Activated T-cell treated with anti-CD3 and anti-CD28 coated beads for 48 hours (primary cell): ENCODE measurements at regions not wholly inside any gene's neighbourhood (a gene's known extent, or its start where the extent isn't known, plus 50 kb on each side); places are given as distances from the start of the nearest gene placed in this dataset.

Experiments
- DNase-seq: peaks from one replicate; pipeline ENCODE4 v3.0.0-alpha.2; 2020; ENCODE audit warnings: low read depth

GRCh38 chr13:58051807-58052375 is 420.3 kb downstream of the PCDH17 start:
- DNase-seq: no peak

GRCh38 chr13:58056426-58056825 is 424.9 kb downstream of the PCDH17 start:
- no peak for DNase-seq

- DNase-seq: no peak
Observed at GRCh38 chr13:58059624-58060023, 428.1 kb downstream of the PCDH17 start.

- DNase-seq: no peak
Observed at GRCh38 chr13:58080806-58081205, 449.3 kb downstream of the PCDH17 start.

- no peak for DNase-seq
Observed at GRCh38 chr13:58081301-58081820, 449.8 kb downstream of the PCDH17 start.

- DNase-seq: no peak
Observed at GRCh38 chr13:58083064-58083463, 451.5 kb downstream of the PCDH17 start.

- no peak for DNase-seq
Observed at GRCh38 chr13:58085274-58085673, 453.7 kb downstream of the PCDH17 start.

- no peak for DNase-seq
Observed at GRCh38 chr13:58085819-58086218, 454.3 kb downstream of the PCDH17 start.

GRCh38 chr13:58087566-58087965 is 456.0 kb downstream of the PCDH17 start:
- DNase-seq: no peak

GRCh38 chr13:58093394-58093793 is 461.9 kb downstream of the PCDH17 start:
- DNase-seq: no peak

- no peak for DNase-seq
Observed at GRCh38 chr13:58097831-58098230, 466.3 kb downstream of the PCDH17 start.

GRCh38 chr13:58119351-58119750 is 487.8 kb downstream of the PCDH17 start:
- DNase-seq: no peak

- DNase-seq: no peak
Observed at GRCh38 chr13:58119804-58120203, 488.3 kb downstream of the PCDH17 start.

- DNase-seq: no peak
Observed at GRCh38 chr13:58126496-58126895, 495.0 kb downstream of the PCDH17 start.

GRCh38 chr13:58134012-58134411 is 502.5 kb downstream of the PCDH17 start:
- no peak for DNase-seq

GRCh38 chr13:58134525-58134924 is 503.0 kb downstream of the PCDH17 start:
- no peak for DNase-seq

GRCh38 chr13:58142952-58143351 is 511.4 kb downstream of the PCDH17 start:
- no peak for DNase-seq

GRCh38 chr13:58144616-58145015 is 513.1 kb downstream of the PCDH17 start:
- DNase-seq: no peak

- DNase-seq: no peak
Observed at GRCh38 chr13:58151452-58151851, 519.9 kb downstream of the PCDH17 start.

- no peak for DNase-seq
Observed at GRCh38 chr13:58160980-58161379, 529.4 kb downstream of the PCDH17 start.

GRCh38 chr13:58165617-58166016 is 534.1 kb downstream of the PCDH17 start:
- no peak for DNase-seq

- no peak for DNase-seq
Observed at GRCh38 chr13:58181111-58181510, 549.6 kb downstream of the PCDH17 start.

GRCh38 chr13:58187881-58188280 is 556.3 kb downstream of the PCDH17 start:
- no peak for DNase-seq

- no peak for DNase-seq
Observed at GRCh38 chr13:58190577-58190976, 559.0 kb downstream of the PCDH17 start.
